K562 (cell line): ENCODE measurements at regions not wholly inside any gene's neighbourhood (a gene's known extent, or its start where the extent isn't known, plus 50 kb on each side); places are given as distances from the start of the nearest gene placed in this dataset.

Source experiments
- ATAC-seq: fragments of 200-7000 bp; cut with Tn5 transposase; 3 replicates; pipeline ENCODE4 v1.9.1; 2020; ENCODE audit warnings: moderate library complexity
- BruUV-seq: library from RNA; stranded (reverse); fragments of 400-500 nt; replicated peaks from 2 replicates; lab custom pipeline; 2021; lab: Mats Ljungman, UMichigan
- CTCF ChIA-PET: fragments of 300-600 bp; formaldehyde crosslinking; extraction: SDS; loops from one replicate; lab custom pipeline; 2021; ENCODE audit warnings: low intra/inter-chr PET ratio; lab: Yijun Ruan, JAX
- POLR2A ChIA-PET: fragments of 300-600, 350-650 bp; sonication (Branson Sonifier 250); formaldehyde crosslinking; extraction: SDS; loops from one replicate; lab custom pipeline; 2021; ENCODE audit warnings: antibody characterized with exemption, inconsistent platforms; lab: Yijun Ruan, JAX
- DNase-seq, 4 experiments: peaks; one replicate each; pipeline versions ENCODE4 v3.0.0 to v3.0.0-alpha.2; 2011 to 2018; ENCODE audit warnings: low spot score in 3 of 4, mixed read lengths in 3 of 4; ENCODE audit errors: extremely low read depth in 1 of 4
- FAIRE-seq: peaks from 2 replicates; lab custom pipeline; 2011; peaks lifted over from hg19 to GRCh38; lab: Jason Lieb, UNC
- H2AFZ ChIP-seq: 2 replicates; pipeline ENCODE4 v1.6.0; 2011; ENCODE audit warnings: low read depth, low read length, control low read depth, inconsistent platforms
- H3K27ac ChIP-seq: fragments of 200-600 bp; 3 replicates; pipeline ENCODE4 v1.8.0; 2011; ENCODE audit warnings: low read depth, mild to moderate bottlenecking, control low read depth, inconsistent platforms, low read length, moderate library complexity, mixed read lengths; ENCODE audit errors: extremely low read depth
- H3K27me3 ChIP-seq, 2 experiments: fragments of 300-600 bp in 1 of 2; 2 replicates in 1 of 2; 3 replicates in 1 of 2; pipeline versions ENCODE4 v1.6.0 to v1.8.0; 2011; ENCODE audit warnings: inconsistent platforms in 2 of 2, low read length in 2 of 2, mild to moderate bottlenecking in 1 of 2, mixed read lengths in 1 of 2, moderate library complexity in 1 of 2; ENCODE audit not compliant: control insufficient read depth in 2 of 2, insufficient read depth in 2 of 2
- H3K36me3 ChIP-seq: fragments of 300-600 bp; 3 replicates; pipeline ENCODE4 v1.8.0; 2011; ENCODE audit warnings: mild to moderate bottlenecking, low read length, inconsistent platforms; ENCODE audit not compliant: control insufficient read depth, insufficient read depth
- H3K4me1 ChIP-seq, 2 experiments: fragments of 200-600 bp in 1 of 2; replicated peaks in 1 of 2; 2 replicates in 1 of 2; 3 replicates in 1 of 2; pipeline versions ENCODE4 v1.5.1 to v1.8.0; 2011; ENCODE audit warnings: inconsistent platforms in 2 of 2, low read length in 2 of 2, mild to moderate bottlenecking in 1 of 2, mixed read lengths in 1 of 2, moderate library complexity in 1 of 2; ENCODE audit not compliant: control insufficient read depth in 2 of 2, insufficient read depth in 2 of 2
- H3K4me2 ChIP-seq: 2 replicates; pipeline ENCODE4 v1.6.1; 2011; ENCODE audit warnings: low read length, control low read depth, inconsistent platforms, mixed read lengths; ENCODE audit not compliant: insufficient read depth
- H3K4me3 ChIP-seq: fragments of 200-600 bp; sonication (generic), shearing (Covaris generic); 2 replicates; pipeline ENCODE4 v1.5.1; 2016; ENCODE audit warnings: control low read depth, inconsistent platforms
- H3K79me2 ChIP-seq: fragments of 200-600 bp; 3 replicates; pipeline ENCODE4 v1.8.0; 2011; ENCODE audit warnings: low read length, inconsistent platforms; ENCODE audit not compliant: control insufficient read depth, insufficient read depth
- H3K9ac ChIP-seq, 2 experiments: 2 replicates each; pipeline versions ENCODE4 v1.6.0 to v1.6.1; 2011; ENCODE audit warnings: low read depth in 2 of 2, low read length in 2 of 2, control low read depth in 1 of 2, inconsistent platforms in 1 of 2, mild to moderate bottlenecking in 1 of 2, mixed read lengths in 1 of 2; ENCODE audit not compliant: insufficient read depth in 1 of 2
- H3K9me1 ChIP-seq: one replicate; pipeline ENCODE4 v1.6.0; 2011; ENCODE audit warnings: inconsistent platforms, mild to moderate bottlenecking, low read length, moderate library complexity; ENCODE audit not compliant: control insufficient read depth, insufficient read depth
- H3K9me3 ChIP-seq: replicated peaks from 2 replicates; pipeline ENCODE4 v1.5.1; 2011; ENCODE audit warnings: low read depth, low read length, inconsistent platforms; ENCODE audit not compliant: control insufficient read depth, insufficient read depth
- H4K20me1 ChIP-seq: replicated peaks from 2 replicates; pipeline ENCODE4 v1.6.1; 2011; ENCODE audit warnings: low read length, inconsistent platforms, mixed read lengths; ENCODE audit not compliant: control insufficient read depth, insufficient read depth
- ASH1L ChIP-seq: fragments of 450-650 bp; IDR thresholded peaks from 2 replicates; pipeline ENCODE4 v1.6.1; 2018; ENCODE audit warnings: borderline replicate concordance, mild to moderate bottlenecking, low read depth; ENCODE audit not compliant: partially characterized antibody
- GATA2 ChIP-seq: sonication (generic); formaldehyde crosslinking; IDR thresholded peaks from 2 replicates; pipeline ENCODE4 v1.4.0; 2020; ENCODE audit warnings: mild to moderate bottlenecking, missing genetic modification reagents
- JUND ChIP-seq, 2 experiments: IDR thresholded peaks; 2 replicates in 1 of 2; 3 replicates in 1 of 2; pipeline ENCODE4 v1.6.1; 2011; ENCODE audit warnings: borderline replicate concordance in 2 of 2, low read depth in 2 of 2, low read length in 2 of 2, improper control_type of control experiment in 1 of 2, missing biosample characterization in 1 of 2, missing genetic modification characterization in 1 of 2, missing genetic modification reagents in 1 of 2
- KDM5B ChIP-seq: fragments of 200-600 bp; sonication (generic); IDR thresholded peaks from 2 replicates; pipeline ENCODE4 v1.6.1; 2012; ENCODE audit warnings: low read depth, mild to moderate bottlenecking, moderate library complexity, low read length, control low read depth, inconsistent platforms; ENCODE audit not compliant: insufficient replicate concordance
- NCOA4 ChIP-seq: fragments of 450-650 bp; IDR thresholded peaks from 2 replicates; pipeline ENCODE4 v1.6.1; 2018; ENCODE audit warnings: mild to moderate bottlenecking; ENCODE audit not compliant: partially characterized antibody
- NFYB ChIP-seq: IDR thresholded peaks from 2 replicates; pipeline ENCODE4 v1.6.1; 2011; ENCODE audit warnings: mild to moderate bottlenecking, moderate library complexity; ENCODE audit not compliant: insufficient read length; ENCODE audit errors: extremely low read depth
- SPI1 ChIP-seq: IDR thresholded peaks from 2 replicates; pipeline ENCODE4 v1.6.1; 2011; ENCODE audit warnings: low read depth, low read length, control low read depth, borderline replicate concordance
- STAG1 ChIP-seq: sonication (generic); formaldehyde crosslinking; IDR thresholded peaks from 2 replicates; pipeline ENCODE4 v1.5.0; 2020; ENCODE audit warnings: missing genetic modification reagents, borderline replicate concordance
- ZBTB1 ChIP-seq: sonication (generic); formaldehyde crosslinking; IDR thresholded peaks from 2 replicates; pipeline ENCODE4 v1.8.1; 2023; ENCODE audit warnings: missing genetic modification reagents, low read depth, mild to moderate bottlenecking, borderline replicate concordance
- ZNF224 ChIP-seq: sonication (generic); formaldehyde crosslinking; IDR thresholded peaks from 2 replicates; pipeline ENCODE4 v1.8.0; 2022; ENCODE audit warnings: mild to moderate bottlenecking, missing genetic modification reagents
- ZNF561 ChIP-seq: fragments of 450-650 bp; formaldehyde crosslinking; conservative IDR thresholded peaks from 2 replicates; pipeline ENCODE4 v1.4.0; 2020; ENCODE audit warnings: mild to moderate bottlenecking, moderate library complexity
- ZNF778 ChIP-seq: fragments of 450-650 bp; formaldehyde crosslinking; IDR thresholded peaks from 2 replicates; pipeline ENCODE4 v1.4.0; 2020; ENCODE audit warnings: mild to moderate bottlenecking, moderate library complexity
- WGBS: fragments of 100-300 bp; shearing (Covaris generic); methylation state at CpG from one replicate; pipeline ENCODE4 v1.1.6; 2016; ENCODE audit warnings: low coverage, mixed read lengths; ENCODE audit not compliant: insufficient coverage; ENCODE audit errors: missing lambda C conversion rate; 5-methylcytosine and 5-hydroxymethylcytosine counted together
- in situ Hi-C: fragments of 300-500 bp; cut with MboI; formaldehyde crosslinking; loops from 4 replicates; pipeline ENCODE4 v1.15.0; 2018; ENCODE audit warnings: inconsistent platforms, mixed read lengths
- intact Hi-C: fragments of 100-400 bp; cut with micrococcal nuclease; formaldehyde crosslinking; loops from 2 replicates; pipeline ENCODE4 v1.14.2; 2022
- TF ChIP-seq, protein P1 (sequence below): fragments of 250-450 bp; sonication (Bioruptor Pico); IDR thresholded peaks from 2 replicates; pipeline ENCODE4 v1.9.0; 2021; ENCODE audit warnings: mild to moderate bottlenecking, inconsistent platforms
- TF ChIP-seq, protein P2 (sequence below): sonication (generic); formaldehyde crosslinking; IDR thresholded peaks from 2 replicates; pipeline ENCODE4 v1.8.1; 2023; ENCODE audit warnings: mild to moderate bottlenecking, missing genetic modification reagents

DNA sequence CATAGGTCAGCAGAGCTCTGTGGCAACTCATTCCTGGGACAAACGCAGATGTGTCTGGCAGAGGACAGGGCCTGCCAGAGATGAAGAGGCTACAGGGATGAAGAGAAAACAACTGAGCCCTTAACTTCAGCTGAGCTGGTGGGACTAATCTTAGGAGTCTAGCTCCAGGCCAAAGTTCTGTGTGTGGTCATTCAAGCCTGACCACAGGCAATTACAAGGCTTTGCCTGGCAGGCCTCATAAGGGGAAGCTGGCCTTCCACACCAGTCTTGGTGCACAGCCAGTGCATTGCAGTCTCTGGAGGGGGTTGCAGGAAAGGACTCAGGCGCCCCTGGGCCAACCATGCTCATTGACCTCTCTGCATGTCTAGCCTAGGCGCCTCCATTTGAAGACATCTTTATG lies 127.6 kb upstream of the DAAM1 start:
- Histone ChIP-seq H4K20me1 (no peaks in the 10 kb centered on the region), H3K4me2 (no peak overlapping the region), H3K27ac (no peak overlapping the region), H3K27me3 (0 out of 5 replicates have a peak, but pooled peaks cover 0 to 6% of the 10 kb centered on the region in 2 experiments), H3K9me1 (no peaks in the 10 kb centered on the region), H3K4me3 (no peak overlapping the region), H3K36me3 (no peaks in the 10 kb centered on the region), H2AFZ (no peak overlapping the region), H3K9me3 (no peaks in the 10 kb centered on the region), H3K4me1 (no peaks in the 10 kb centered on the region), H3K9ac (no peak overlapping the region), H3K79me2 (no peaks in the 10 kb centered on the region)
- 4% methylated on average over 3 of the region's 3 CpGs for WGBS
- ChIA-PET CTCF (no interaction called here), POLR2A (no interaction called here)
- DNase-seq: no peak
- in situ Hi-C loops: no loop called here
- no TSS peak for BruUV-seq
- FAIRE-seq: no peak
- intact Hi-C loops: no loop called here
- ATAC-seq: no peak
- TF ChIP-seq ZNF224 (CRISPR knock-in tag) (no peak), NFYB (no peak), SPI1 (no peak), ASH1L (no peak), JUND (IDR thresholded peaks at IDR 0.05; ENCODE audit: borderline replicate concordance, low read depth, low read length) (no peak), JUND (tag; IDR thresholded peaks at IDR 0.05; ENCODE audit: borderline replicate concordance, low read depth, low read length) (no peak), NCOA4 (no peak), ZBTB1 (CRISPR knock-in tag) (no peak), ZNF561 (no peak), ZNF778 (CRISPR knock-in tag) (no peak), KDM5B (no peak), GATA2 (no peak), STAG1 (no peak)
- TF ChIP-seq, protein P1, sequence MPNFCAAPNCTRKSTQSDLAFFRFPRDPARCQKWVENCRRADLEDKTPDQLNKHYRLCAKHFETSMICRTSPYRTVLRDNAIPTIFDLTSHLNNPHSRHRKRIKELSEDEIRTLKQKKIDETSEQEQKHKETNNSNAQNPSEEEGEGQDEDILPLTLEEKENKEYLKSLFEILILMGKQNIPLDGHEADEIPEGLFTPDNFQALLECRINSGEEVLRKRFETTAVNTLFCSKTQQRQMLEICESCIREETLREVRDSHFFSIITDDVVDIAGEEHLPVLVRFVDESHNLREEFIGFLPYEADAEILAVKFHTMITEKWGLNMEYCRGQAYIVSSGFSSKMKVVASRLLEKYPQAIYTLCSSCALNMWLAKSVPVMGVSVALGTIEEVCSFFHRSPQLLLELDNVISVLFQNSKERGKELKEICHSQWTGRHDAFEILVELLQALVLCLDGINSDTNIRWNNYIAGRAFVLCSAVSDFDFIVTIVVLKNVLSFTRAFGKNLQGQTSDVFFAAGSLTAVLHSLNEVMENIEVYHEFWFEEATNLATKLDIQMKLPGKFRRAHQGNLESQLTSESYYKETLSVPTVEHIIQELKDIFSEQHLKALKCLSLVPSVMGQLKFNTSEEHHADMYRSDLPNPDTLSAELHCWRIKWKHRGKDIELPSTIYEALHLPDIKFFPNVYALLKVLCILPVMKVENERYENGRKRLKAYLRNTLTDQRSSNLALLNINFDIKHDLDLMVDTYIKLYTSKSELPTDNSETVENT: no peak
- TF ChIP-seq, protein P2, sequence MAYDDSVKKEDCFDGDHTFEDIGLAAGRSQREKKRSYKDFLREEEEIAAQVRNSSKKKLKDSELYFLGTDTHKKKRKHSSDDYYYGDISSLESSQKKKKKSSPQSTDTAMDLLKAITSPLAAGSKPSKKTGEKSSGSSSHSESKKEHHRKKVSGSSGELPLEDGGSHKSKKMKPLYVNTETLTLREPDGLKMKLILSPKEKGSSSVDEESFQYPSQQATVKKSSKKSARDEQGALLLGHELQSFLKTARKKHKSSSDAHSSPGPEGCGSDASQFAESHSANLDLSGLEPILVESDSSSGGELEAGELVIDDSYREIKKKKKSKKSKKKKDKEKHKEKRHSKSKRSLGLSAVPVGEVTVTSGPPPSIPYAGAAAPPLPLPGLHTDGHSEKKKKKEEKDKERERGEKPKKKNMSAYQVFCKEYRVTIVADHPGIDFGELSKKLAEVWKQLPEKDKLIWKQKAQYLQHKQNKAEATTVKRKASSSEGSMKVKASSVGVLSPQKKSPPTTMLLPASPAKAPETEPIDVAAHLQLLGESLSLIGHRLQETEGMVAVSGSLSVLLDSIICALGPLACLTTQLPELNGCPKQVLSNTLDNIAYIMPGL (CRISPR knock-in tag): no peak
